Suprapubic skin (tissue), 3 donors: ENCODE measurements at regions not wholly inside any gene's neighbourhood (a gene's known extent, or its start where the extent isn't known, plus 50 kb on each side); places are given as distances from the start of the nearest gene placed in this dataset.
"Not testable (repeated sequence)": the region's sequence is repeated elsewhere in the genome, so short reads cannot be mapped to it uniquely, and the experiment has no call there.

Experiments
- CTCF ChIP-seq, 2 donors: fragments of 200-600 bp in 1 of 2; fragments of 450-650 bp in 1 of 2; sonication (generic) in 1 of 2; IDR thresholded peaks; one replicate each; pipeline ENCODE4 v1.5.1; 2016 to 2019; ENCODE audit warnings: antibody characterized with exemption in 2 of 2, mild to moderate bottlenecking in 1 of 2, moderate library complexity in 1 of 2
- POLR2A ChIP-seq, 2 donors: fragments of 450-650 bp; IDR thresholded peaks; one replicate each; pipeline ENCODE4 v1.6.1; 2017; ENCODE audit warnings: antibody characterized with exemption in 2 of 2, mild to moderate bottlenecking in 2 of 2, moderate library complexity in 2 of 2

- not testable (repeated sequence) for TF ChIP-seq CTCF, POLR2A (IDR thresholded peaks at IDR 0.05)
Observed at GRCh38 chr3:195669310-195669709, 51.5 kb upstream of the MUC20 start.
